ENCODE measurements at regions not wholly inside any gene's neighbourhood (a gene's known extent, or its start where the extent isn't known, plus 50 kb on each side); places are given as distances from the start of the nearest gene placed in this dataset.
"Not testable (repeated sequence)": the region's sequence is repeated elsewhere in the genome, so short reads cannot be mapped to it uniquely, and the experiment has no call there.

DNA sequence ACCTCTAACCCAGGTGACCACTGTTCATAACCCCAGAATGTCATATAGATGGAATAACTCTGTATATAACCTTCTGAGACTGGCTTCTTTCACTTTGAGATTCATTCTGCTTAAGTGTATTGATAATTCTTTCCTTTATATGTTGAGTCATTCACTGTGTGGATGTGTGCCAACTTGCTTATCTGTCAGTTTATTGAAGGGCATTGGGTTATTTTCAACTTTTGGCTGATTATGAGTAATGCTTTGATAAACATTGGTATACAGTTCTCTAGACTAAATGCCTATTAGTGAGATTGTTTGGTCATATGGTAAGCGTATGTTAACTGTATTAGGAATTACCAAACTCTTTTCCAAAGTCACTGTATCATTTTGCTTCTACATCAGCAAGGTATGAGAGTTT is 453.4 kb upstream of the SPTLC3 start:
- DNase-seq (ENCODE audit: low spot score in 2 of 2) = no peak
- 90 to 96% methylated on average over 1 of the region's 1 CpG for WGBS, 2 donors
- intact Hi-C loops (cut with DNase I; ENCODE audit: low total_unique reads) = no loop called here
- no peak overlapping the region for H3K4me3 ChIP-seq (ENCODE audit: low read depth, poor library complexity, severe bottlenecking)
- TF ChIP-seq POLR2A (IDR thresholded peaks at IDR 0.05) = no peak
- TF ChIP-seq, protein P1, sequence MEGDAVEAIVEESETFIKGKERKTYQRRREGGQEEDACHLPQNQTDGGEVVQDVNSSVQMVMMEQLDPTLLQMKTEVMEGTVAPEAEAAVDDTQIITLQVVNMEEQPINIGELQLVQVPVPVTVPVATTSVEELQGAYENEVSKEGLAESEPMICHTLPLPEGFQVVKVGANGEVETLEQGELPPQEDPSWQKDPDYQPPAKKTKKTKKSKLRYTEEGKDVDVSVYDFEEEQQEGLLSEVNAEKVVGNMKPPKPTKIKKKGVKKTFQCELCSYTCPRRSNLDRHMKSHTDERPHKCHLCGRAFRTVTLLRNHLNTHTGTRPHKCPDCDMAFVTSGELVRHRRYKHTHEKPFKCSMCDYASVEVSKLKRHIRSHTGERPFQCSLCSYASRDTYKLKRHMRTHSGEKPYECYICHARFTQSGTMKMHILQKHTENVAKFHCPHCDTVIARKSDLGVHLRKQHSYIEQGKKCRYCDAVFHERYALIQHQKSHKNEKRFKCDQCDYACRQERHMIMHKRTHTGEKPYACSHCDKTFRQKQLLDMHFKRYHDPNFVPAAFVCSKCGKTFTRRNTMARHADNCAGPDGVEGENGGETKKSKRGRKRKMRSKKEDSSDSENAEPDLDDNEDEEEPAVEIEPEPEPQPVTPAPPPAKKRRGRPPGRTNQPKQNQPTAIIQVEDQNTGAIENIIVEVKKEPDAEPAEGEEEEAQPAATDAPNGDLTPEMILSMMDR (IDR thresholded peaks at IDR 0.05) = no peak

DNA sequence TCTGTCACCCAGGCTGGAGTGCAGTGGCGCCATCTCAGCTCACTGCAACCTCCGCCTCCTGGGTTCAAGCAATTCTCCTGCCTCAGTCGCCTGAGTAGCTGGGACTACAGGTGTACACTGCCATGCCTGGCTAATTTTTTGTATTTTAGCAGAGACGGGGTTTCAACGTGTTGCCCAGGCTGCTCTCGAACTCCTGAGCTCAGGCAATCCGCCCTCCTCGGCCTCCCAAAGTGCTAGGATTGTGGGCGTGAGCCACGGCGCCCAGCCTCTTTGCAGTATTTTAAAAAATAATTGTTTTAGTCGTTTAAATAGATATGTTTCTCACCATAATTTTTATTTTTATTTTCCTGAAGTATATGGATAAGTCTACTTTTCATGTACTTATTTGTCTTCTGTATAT is 452.9 kb upstream of the SPTLC3 start:
- H3K4me3 ChIP-seq (ENCODE audit: low read depth, poor library complexity, severe bottlenecking); DNase-seq (ENCODE audit: low spot score in 2 of 2); intact Hi-C loops (cut with DNase I; ENCODE audit: low total_unique reads): not testable (repeated sequence)
- WGBS, 2 donors = 92 to 93% methylated on average over 12 of the region's 12 CpGs

DNA sequence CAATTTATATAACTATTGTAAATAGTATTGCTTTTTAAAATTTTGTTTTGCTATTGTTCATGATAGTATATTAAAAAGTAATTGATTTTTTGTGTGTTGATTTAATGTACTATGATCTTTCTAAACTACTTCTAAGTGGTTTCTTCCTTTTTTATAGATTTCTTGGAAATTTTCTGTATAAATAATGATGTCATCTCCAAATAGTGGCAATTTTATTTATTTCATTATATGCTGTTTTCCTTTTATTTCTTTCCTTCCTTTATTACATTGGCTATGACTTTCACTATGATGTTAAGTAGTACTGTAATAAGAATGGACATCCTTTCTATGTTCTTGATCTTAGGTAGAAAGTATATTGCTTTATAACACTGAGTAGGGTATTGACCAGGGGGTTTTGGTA is 451.5 kb upstream of the SPTLC3 start:
- intact Hi-C loops (cut with DNase I; ENCODE audit: low total_unique reads) = no loop called here
- no peak for TF ChIP-seq POLR2A (IDR thresholded peaks at IDR 0.05)
- TF ChIP-seq, protein P1 (IDR thresholded peaks at IDR 0.05) = no peak
- no peak overlapping the region for H3K4me3 ChIP-seq (ENCODE audit: low read depth, poor library complexity, severe bottlenecking)
- DNase-seq (ENCODE audit: low spot score in 2 of 2) = no peak

DNA sequence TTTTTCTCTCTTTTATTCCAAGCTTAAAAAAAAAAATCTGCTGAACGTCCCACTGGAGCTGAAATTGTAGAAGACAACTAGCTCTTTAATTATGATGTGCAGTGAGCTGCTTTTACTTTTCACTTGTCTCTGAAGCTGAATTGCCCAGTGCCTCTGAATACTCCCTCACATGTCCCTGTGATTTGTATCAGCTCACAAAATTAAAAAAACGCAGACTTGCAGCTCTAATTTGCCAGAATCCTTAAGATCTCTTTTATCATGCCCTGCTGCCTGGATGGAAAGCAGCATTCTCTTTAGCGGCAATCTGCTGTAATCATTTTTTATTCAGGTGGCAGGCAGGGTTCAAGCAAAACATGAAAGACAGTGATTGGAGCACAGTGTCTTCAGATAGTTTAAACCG is 443.8 kb upstream of the SPTLC3 start:
- no peak for DNase-seq (ENCODE audit: low spot score in 2 of 2)
- H3K4me3 ChIP-seq (ENCODE audit: low read depth, poor library complexity, severe bottlenecking) = no peak overlapping the region
- 69 to 77% methylated on average over 4 of the region's 4 CpGs for WGBS, 2 donors

DNA sequence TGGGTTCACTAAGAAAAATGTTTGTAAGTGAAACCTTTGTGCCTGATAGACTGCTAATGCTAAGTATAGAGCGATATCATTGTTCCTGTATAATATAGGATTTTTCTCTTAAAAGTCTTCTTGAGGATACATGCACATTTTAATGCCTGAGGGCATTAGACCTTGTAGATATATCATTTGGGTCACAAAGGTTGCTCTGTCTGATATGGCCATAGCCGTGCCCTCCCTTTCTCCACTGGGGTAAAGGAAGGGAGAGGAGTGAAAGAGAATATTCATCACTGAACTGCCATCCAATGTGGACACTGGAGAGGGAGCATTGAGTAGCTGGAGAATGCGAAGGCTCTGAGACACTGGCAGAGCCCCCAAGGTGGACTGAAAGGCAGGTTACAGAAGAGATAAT is 442.2 kb upstream of the SPTLC3 start:
- no peak overlapping the region for H3K4me3 ChIP-seq (ENCODE audit: low read depth, poor library complexity, severe bottlenecking)
- 92 to 93% methylated on average over 3 of the region's 3 CpGs for WGBS, 2 donors
- intact Hi-C loops (cut with DNase I; ENCODE audit: low total_unique reads) = no loop called here
- TF ChIP-seq, protein P1 (IDR thresholded peaks at IDR 0.05) = no peak
- TF ChIP-seq POLR2A (IDR thresholded peaks at IDR 0.05) = no peak
- DNase-seq (ENCODE audit: low spot score in 2 of 2) = no peak

More for the DNA sequence above, 443.8 kb upstream of the SPTLC3 start:
- TF ChIP-seq, protein P1 (IDR thresholded peaks at IDR 0.05) = no peak
- no peak for TF ChIP-seq POLR2A (IDR thresholded peaks at IDR 0.05)
- intact Hi-C loops (cut with DNase I; ENCODE audit: low total_unique reads) = no loop called here

DNA sequence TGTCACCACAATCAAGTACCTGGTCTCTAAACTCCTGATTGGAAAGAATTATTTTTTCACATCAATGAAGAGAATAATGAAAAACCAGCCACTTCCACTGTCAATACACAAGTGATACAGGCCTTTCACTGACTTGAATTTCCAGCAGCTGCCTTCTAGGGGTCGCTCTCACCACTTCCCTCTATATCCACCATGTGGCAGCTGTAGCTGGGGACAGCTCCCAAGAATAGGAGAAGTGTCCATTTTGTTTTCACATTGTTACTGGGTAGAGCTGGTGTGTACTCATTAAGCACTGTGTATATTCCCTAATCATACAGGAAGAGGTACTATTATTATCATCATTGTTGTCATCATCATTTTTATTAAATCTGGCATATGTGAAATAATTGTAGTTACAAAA is 438.4 kb upstream of the SPTLC3 start:
- intact Hi-C loops (cut with DNase I; ENCODE audit: low total_unique reads) = no loop called here
- DNase-seq (ENCODE audit: low spot score in 2 of 2) = no peak

More for the DNA sequence above, 438.4 kb upstream of the SPTLC3 start:
- 27 to 43% methylated on average over 1 of the region's 1 CpG for WGBS, 2 donors
- no peak for TF ChIP-seq POLR2A (IDR thresholded peaks at IDR 0.05)
- TF ChIP-seq, protein P1 (IDR thresholded peaks at IDR 0.05) = no peak
- no peak overlapping the region for H3K4me3 ChIP-seq (ENCODE audit: low read depth, poor library complexity, severe bottlenecking)

Data from lower leg skin (tissue), 4 donors.